ENCODE measurements at regions not wholly inside any gene's neighbourhood (a gene's known extent, or its start where the extent isn't known, plus 50 kb on each side); places are given as distances from the start of the nearest gene placed in this dataset.
"Not testable (repeated sequence)": the region's sequence is repeated elsewhere in the genome, so short reads cannot be mapped to it uniquely, and the experiment has no call there.

DNA sequence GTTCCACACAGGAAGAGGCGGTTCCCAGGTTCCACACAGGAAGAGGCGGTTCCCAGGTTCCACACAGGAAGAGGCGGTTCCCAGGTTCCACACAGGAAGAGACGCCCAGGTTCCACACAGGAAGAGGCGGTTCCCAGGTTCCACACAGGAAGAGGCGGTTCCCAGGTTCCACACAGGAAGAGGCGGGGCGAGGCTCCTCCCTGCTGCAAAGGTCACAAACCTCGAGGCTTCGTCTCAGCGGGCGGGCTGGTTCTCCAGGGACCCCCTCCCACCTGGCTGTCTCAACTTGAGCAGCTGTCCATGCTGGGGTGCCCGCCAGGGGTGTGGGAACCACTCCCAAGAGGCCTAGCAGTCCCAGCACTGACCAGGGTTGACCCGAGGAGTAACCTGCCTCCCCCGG lies 94.3 kb upstream of the RUFY1 start:
- DNase-seq (ENCODE audit: low spot score), result not testable (repeated sequence)

DNA sequence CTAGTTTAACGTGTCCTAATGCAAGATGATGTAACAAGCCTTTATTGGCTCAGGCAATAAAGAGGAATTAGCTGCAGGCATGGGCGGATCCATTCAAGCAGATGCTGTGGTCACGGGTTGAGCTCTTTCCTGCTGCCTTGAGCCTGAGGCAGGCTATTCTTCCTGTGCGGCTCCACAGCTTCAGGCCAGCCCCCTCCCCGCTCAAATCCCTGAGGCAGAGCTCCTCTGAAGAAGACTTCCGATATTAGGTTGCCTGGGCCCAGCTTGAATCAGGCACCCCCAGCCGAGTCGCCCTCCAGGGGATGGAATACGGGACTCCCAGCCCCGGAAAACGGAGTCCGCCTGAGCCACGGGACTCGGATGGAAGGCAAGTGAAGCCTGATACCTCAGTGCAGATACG lies 95.0 kb upstream of the RUFY1 start:
- DNase-seq (ENCODE audit: low spot score), result no peak

DNA sequence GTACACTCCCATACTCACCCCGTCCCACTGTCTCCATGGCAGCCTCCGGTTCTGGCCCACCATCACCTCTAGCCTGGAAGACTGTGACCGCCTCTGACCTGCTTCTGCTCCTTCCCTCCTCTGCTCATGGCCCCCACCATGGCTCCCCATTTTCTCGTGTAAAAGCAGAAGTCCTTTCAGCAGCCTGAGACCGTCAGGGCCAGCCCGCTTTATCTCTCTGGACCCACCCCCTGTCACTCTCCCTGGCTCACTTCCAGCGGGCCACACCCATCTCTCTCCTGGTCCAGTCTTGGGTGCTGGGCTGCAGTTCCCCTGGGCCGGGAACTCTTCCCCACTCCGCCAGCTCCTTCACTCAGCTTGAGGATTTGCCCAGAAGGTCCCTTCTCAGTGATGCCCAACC lies 96.0 kb upstream of the RUFY1 start:
- DNase-seq (ENCODE audit: low spot score), result no peak

DNA sequence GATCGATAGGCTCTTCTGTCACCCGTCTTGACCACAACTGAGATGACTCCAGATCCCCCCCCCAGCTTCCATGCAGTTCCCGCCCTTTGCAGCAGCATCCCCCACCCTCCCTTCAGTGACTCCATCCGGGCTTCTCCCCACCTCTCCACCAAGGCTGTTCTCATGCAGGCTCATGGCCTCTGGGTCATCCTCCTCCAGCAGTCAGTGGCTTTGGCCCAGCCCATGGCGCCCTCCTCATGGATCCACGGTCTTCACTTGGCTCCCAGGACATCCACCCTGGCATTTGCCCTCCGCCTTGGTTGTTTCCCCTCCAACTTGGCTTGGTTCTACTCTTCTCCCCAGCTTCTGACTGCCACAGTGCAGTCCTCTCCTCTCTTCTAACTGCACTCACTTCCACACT lies 96.7 kb upstream of the RUFY1 start:
- DNase-seq (ENCODE audit: low spot score), result no peak

DNA sequence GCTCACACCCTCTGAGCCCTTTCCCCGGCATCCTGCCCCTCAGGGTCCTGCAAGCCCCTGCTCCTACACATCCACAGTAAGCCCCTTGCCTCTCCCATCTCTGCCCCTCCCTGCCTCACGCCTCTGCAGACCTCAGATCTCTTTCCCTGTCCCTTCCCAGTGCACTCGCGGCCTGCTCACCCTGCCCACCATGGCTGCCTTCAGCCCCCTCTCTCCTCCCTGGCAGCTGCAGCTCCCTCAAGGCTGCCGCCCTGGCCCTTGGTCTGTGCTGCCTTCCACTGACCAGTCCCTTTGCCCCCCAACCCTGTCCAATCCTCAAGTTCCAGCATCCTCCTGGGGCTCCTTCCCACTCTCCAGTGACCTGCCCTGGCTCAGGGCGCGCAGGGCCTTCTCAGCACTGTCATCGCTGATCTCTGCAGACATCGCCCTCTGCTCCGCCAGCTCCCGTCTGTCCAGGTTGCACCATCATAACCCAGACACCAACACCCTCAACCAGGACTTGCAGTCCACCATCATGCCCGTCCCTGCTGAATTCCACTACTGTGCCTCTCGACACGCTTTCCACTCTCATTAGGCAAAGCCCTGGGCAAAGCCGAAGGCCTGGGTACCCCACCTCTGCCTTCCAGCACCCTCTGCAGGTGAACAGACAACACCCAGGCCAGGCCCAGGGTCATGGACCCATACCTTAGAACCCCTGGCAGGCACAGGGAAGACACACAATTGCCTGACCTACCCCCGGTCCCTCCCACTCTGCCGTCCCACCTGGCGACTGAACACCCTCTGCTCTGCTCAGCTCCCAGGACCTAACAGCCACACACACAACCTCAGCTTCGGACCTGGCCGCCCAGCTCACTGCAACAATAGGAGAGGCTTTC lies 97.8 kb upstream of the RUFY1 start:
- no peak for DNase-seq (ENCODE audit: low spot score)

DNA sequence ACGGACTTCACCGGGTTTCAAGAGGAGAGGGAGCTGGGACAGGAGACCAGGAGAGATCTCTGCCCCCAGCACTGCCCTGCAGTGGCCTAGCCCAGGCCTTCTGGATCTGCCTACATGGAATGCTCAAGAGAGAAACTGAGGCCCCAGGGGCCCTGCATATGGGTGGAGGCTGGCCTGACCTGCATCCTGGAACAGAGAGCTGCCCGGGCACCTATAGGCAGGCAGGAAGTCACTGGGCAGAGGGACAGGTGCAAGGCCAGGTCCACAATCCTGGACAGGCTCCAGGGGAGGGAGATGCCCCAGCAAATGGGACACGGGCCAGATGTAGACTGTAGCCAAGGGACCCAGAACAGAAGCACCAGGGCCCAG lies 98.5 kb upstream of the RUFY1 start:
- no peak for DNase-seq (ENCODE audit: low spot score)

DNA sequence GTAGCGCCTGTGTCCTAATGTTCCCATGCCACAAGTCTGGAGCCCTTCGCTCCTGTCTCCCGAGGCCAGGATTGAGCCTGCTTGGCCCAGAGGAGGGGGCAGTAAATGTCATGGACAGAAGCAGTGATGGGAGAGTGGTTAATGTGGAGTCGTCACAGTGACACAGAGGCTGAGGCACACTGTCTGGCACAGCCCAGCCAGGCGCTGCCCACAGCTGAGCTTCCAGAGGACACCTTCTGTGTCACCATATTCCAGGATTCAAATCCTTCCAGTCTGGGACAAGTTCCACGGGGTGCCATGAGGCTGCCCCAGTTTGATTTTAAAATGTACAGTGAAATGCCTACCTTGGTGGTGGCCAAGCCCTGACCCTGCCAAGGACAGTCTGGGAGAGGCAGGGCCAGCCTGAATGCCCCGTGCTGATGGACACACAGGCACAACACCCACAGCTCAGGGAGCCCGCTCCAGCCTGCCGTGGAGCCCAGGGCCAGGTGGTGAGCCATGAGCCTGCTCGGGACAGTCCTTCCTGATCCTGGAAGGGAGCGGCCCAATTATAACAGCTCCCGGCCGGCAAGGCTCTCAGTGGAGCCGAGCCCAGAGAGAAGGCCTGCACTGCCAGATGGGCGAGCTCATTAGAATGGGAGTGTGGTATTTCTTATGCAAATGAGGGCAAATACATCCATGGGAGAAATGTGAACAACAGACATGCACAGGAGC lies 99.1 kb upstream of the RUFY1 start:
- no peak for DNase-seq (ENCODE audit: low spot score)

DNA sequence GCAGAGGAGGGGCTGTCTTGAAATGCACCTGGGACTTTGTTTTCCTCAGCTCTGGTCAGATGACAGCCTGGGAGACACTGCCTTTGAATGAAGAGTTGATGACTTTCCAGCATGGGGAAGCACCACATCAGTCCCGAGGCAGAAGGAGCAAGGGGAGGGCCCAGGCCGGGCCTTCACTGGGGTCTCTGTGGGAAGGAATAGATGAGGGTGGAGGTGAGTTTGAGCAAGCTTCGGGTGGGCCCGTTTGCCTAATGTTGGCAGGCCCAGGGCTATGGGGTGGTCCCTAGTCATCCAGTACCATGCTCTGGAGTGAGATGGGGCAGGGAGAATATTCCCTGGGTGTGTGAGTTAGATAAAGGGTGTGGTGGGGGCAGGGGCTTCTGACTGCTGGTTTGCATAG lies 100.4 kb upstream of the RUFY1 start:
- not testable (repeated sequence) for DNase-seq (ENCODE audit: low spot score)

DNA sequence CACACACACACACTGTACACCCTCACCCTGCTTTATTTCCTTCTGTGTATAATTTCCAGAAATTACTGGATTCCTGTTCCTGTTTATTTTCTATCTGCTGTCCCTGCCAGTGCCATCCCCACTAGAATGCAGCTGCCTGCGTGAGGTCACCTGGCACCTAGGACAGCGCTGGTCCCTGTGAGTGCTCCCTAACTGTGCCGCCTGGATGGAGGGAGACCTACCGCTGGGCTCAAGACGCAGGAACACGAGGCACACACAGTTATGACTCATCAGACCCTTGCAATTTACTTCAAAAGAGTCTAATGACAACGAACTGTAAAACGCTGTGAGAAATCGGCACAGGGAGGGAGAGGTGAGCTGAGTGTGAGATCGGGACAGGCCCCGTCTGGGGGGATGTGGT lies 102.1 kb upstream of the RUFY1 start:
- not testable (repeated sequence) for DNase-seq (ENCODE audit: low spot score)

DNA sequence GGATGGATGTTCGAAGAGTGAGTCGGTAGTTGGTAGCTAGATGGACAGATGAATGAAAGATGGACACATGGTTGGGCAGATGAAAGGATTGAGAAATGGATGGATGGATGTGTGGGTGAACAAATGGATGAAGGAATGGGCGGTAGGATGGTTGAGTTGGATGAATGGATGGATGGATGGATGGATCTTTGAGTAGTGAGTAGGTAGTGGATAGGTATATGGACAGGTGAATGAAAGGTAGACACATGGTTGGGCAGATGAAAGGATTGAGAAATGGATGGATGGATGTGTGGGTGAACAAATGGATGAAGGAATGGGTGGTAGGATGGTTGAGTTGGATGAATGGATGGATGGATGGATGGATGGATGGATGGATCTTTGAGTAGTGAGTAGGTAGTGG lies 97.0 kb upstream of the ADAMTS2 start:
- not testable (repeated sequence) for DNase-seq (ENCODE audit: low spot score)

DNA sequence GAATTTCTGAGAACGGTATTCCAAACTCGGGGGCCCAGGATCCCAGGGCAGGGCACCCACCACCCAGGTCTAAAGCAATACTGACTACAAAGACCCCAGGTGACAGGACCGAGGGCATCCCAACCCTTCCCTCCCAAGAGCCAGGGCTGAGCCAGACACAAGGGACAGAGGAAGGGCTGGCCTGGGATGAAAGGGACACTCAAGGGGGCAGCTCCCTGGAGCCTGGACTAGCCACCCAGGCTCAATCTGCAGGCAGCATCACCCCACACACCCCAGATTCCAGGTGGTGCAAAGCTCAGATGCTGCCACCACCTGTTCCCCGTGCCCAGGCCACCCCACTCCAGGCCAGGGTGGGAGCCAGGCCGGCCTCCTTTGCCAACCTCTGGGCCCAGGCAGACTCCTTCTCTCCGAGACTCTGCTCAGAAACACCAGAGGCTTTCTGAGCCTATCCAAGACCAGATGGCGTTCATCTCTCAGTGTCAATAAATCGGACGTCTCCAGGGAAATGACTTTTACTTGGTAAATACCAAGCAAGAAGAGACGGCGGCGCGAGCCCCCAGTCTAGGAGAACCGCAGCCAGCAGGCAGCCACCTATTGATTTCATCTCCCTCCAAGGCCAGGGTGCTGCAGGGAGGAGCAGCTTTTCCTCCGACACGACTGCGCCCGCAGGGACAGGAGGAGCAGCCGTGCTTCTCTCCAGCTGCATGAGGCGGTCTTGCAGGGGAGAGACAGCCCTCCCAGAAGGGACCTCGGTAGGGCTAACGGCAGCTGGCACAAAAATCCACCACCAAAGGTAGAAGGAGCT lies 94.1 kb upstream of the ADAMTS2 start:
- no peak for DNase-seq (ENCODE audit: low spot score)

DNA sequence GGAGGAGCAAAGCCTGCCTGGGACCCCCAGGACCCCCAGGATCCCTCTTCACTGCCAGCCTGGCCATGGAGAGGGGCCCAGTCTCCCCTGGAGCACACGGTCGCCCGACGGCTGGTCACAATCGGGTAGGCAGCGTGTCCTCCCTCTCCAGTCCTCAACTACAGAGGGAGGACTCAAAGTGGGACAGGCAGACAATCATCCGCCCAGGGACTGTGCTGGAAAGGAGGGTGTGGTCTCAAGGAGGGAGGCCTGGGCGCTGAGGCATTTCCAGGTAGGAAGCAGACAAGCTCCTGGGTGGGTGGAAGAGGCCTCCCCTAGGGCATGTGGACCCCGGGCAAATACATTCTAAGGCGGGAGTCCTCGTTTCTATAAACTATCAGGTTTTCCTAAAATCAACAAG lies 93.2 kb upstream of the ADAMTS2 start:
- DNase-seq (ENCODE audit: low spot score), result no peak

DNA sequence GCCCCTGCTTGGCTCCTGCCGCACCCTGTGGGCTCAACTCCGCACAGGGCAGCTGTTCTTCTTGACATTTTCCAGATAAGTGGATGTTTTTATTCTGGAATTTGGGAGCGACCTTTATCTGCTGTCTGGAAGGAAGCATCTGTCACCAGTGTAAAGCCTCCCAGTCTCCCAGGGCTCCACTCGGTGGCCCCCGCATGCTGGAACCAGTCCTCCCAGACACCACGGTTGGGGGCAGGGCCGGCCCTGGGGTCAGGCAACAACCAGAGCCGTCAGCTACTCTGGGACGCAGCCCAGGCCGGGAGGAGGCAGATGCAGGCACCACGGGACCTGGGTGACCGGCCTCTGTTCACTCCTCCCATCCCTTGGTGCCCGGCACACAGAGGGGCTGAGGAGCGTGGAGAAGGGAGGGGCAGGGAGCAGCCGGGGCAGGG lies 92.8 kb upstream of the ADAMTS2 start:
- DNase-seq (ENCODE audit: low spot score), result no peak

DNA sequence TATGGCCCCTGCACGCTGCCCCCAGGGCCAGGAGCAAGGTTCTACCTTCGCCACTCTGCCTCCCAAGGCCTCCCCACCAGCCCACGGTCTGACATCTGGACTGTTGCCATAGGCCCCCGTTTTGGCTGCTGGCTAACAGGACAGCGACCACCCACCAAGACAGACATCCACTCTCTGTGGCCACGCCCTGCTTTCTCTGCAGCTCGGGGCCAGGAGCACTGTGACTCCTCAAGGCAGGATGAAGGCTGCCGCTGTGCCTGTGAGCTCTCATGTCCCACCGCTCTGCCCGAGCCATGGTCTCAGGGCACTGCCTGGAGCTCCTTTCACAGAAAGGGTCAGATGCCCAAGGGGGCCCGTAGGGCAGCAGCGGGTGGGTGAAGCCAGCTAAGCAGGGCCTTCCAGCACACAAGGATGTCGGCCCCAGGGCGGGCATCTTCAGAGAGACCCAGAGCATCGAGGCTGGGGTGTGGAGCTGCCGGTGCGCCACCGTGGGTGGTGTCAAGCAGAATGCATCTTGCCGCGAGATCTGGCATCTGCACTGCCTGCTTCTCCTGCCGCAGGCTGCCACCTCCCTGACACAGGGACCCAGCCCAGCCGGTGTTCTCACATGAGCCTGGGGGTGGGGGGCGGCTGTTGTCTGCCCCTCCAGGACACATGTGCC lies 92.2 kb upstream of the ADAMTS2 start:
- no peak for DNase-seq (ENCODE audit: low spot score)

DNA sequence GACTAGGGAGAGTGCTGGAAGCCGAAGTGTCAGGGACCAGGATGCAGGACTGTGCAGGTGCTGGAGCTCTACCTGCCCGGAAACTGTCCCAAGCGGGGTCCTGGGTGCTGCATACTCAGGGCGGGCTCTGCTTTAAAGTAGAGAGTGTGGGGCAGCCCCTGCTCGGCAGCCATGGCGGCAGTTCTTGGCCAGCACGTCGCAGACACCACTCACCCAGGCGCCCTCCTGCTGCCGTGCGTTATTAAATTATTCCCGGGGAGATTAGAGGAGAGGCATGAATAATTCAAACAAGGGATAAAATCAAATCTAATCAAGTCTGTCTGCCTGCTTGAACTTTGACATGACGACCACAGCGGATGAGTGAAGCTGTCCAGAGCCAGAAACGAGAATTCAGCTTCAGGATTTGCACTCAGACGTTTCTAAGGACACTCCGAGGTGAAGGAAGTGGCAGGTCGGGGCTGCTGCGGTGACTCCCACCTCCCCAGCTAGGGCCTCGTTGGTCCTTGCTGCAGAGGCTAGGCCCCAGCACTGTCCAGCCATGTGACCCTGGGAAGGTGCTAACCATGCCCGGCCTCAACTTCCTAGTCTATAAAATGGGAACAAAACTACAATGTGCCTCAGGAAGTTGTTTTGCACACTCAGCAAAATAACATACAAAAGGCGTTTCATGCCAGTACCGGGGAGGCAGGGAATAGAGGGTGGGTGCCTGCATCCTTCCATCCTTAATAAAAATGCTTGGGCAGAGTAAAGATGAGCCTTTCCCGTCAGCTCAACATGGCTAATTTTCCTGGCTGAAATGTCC lies 91.3 kb upstream of the ADAMTS2 start:
- no peak for DNase-seq (ENCODE audit: low spot score)

DNA sequence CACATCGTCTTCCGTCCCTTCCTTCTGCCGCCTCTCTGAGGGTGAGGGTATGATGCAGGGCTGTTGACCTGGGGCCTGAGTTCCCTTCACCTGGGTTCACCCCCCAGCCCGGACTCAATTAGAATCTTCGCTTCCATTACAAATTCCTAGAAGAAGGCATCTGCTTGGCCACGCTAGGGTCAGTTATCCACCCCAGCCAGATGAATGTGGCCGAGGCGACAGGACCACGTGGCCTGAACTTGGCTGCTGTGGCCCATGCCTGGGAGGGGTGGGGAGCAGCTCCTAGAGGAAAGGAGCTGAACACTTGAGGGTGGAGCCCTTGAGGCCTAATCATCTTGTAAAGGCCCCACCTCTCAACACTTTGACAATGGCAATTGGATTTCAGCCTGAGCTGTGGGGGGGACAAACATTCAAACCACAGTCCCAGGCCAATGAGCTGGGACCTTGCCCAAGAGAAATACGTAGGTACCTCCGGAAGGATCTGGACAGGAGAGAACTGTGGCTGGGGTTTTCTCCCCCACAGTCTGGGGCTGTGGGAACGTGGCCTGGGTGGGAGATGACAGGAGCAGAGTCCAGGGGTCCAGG lies 90.6 kb upstream of the ADAMTS2 start:
- DNase-seq (ENCODE audit: low spot score), result no peak

DNA sequence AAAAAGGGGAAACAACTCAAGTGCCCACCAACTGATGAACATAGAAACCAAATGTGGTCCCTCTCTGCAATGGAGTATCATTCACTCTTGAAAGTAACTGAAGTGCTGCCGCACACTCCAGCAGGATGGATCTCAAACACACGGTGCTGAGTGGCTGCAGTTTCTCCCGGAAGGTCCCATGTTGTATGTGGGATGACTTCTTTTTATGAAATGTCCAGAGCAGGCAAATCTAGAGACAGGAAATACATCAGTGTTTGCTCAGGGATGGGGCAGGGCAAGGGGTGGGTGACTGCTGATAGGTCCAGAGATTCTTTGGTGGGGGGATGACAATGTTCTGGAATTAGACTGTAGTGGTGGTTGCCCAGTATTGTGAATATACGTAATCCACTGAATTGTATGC lies 89.9 kb upstream of the ADAMTS2 start:
- DNase-seq (ENCODE audit: low spot score), result no peak

DNA sequence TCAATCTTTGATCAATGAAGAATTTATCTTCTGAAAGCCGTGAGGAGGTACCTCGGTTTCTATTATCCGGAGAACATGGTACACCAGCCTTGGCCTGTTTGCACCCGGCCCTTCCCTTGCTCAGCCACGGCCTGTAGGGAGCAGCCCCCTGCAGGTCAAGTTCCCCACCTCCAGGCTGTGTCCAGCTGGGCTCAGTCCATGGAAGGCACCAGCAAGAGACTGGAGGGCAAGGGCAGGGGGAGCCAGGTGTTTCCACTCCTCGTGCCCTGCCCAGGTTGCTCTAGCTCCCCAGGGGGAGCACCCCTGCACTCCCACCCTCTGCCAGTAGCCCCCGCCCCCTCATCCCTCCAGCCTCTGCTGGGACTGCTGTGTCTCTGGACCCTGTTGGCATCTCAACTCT lies 87.3 kb upstream of the ADAMTS2 start:
- no peak for DNase-seq (ENCODE audit: low spot score)

DNA sequence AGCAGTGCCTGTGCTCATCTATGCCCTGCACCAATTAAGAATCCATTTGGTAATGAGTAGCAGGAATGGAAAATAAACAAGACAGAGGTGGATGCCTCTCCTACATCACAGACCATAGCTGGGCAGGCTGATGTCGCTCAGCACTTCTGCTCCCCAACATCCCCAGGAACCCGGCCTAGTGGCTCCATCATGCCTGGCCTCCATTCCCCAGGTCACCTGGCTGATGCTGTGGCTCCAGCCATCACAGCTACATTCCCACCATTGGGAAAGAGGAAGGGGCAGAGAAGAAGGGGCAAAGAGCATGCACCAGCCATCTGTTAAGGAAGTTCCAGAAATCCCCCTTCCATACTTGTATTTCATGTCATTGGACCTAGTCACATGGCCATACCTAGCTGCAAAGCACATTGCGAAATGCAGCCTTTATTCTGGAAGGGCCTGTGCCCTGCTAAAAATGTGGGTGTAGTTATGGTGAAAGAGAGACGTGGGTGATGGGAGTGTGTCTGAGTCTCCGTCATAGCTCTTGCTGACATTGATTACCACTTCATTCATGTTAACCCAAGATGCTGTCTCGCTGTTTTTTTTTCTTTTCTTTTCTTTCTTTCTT lies 86.1 kb upstream of the ADAMTS2 start:
- no peak for DNase-seq (ENCODE audit: low spot score)
